Upper lobe of left lung (tissue), 6 donors: ENCODE measurements at regions not wholly inside any gene's neighbourhood (a gene's known extent, or its start where the extent isn't known, plus 50 kb on each side); places are given as distances from the start of the nearest gene placed in this dataset.

Experiments used
- ATAC-seq, 2 donors: fragments of 200-7000 bp; cut with Tn5 transposase; one replicate each; pipeline ENCODE4 v1.9.1; 2022; ENCODE audit warnings: mild to moderate bottlenecking in 2 of 2, moderate library complexity in 2 of 2; ENCODE audit not compliant: low FRiP score in 2 of 2
- DNase-seq, 2 donors: peaks; one replicate each; pipeline ENCODE4 v3.0.0-alpha.2; 2019 to 2020
- H3K27ac ChIP-seq, 4 donors: fragments of 200-600 bp; sonication (generic); one replicate each; pipeline ENCODE4 v1.5.1; 2016 to 2019
- H3K27me3 ChIP-seq, 4 donors: fragments of 200-600 bp; sonication (generic); one replicate each; pipeline ENCODE4 v1.5.1; 2017 to 2019
- H3K36me3 ChIP-seq, 4 donors: fragments of 200-600 bp; sonication (generic); one replicate each; pipeline ENCODE4 v1.5.1; 2016 to 2019
- H3K4me1 ChIP-seq, 4 donors: fragments of 200-600 bp; sonication (generic); one replicate each; pipeline ENCODE4 v1.5.1; 2018 to 2019
- H3K4me3 ChIP-seq, 4 donors: fragments of 200-600 bp; sonication (generic); one replicate each; pipeline ENCODE4 v1.5.1; 2017 to 2019; ENCODE audit warnings: mild to moderate bottlenecking in 2 of 4, moderate library complexity in 1 of 4
- H3K9me3 ChIP-seq, 4 donors: fragments of 200-600 bp; sonication (generic); one replicate each; pipeline ENCODE4 v1.5.1; 2018 to 2019
- CTCF ChIP-seq, 6 experiments: fragments of 450-650 bp in 4 of 6; fragments of 200-600 bp in 2 of 6; sonication (generic) in 2 of 6; IDR thresholded peaks; one replicate each; pipeline ENCODE4 v1.5.1; 2016 to 2019; ENCODE audit warnings: antibody characterized with exemption in 6 of 6
- EP300 ChIP-seq, 4 donors: sonication (generic); formaldehyde crosslinking; IDR thresholded peaks; one replicate each; pipeline ENCODE4 v1.5.1; 2017; ENCODE audit warnings: antibody characterized with exemption in 4 of 4, control low read depth in 2 of 4
- POLR2A ChIP-seq, 4 donors: fragments of 450-650 bp; IDR thresholded peaks; one replicate each; pipeline ENCODE4 v1.5.1; 2016 to 2017; ENCODE audit warnings: antibody characterized with exemption in 4 of 4, mild to moderate bottlenecking in 2 of 4
- POLR2AphosphoS5 ChIP-seq, 2 donors: sonication (generic); formaldehyde crosslinking; IDR thresholded peaks; one replicate each; pipeline ENCODE4 v1.5.1; 2017; ENCODE audit warnings: antibody characterized with exemption in 2 of 2
- WGBS, 2 donors: methylation state at CpG; one replicate each; pipeline ENCODE4 v1.1.5; 2017 to 2018; 5-methylcytosine and 5-hydroxymethylcytosine counted together
- donor health status: DM: no; HTN: no; CAD: no; lungs with moderate emphysema.
- donor health status: DM: no; HTN: yes; CAD: no; lungs with severe emphysema.

- DNase-seq: no peak
- Histone ChIP-seq H3K4me1 (no peaks in the 10 kb centered on the region), H3K4me3 (no peak overlapping the region), H3K27ac (no peak overlapping the region), H3K27me3 (no peaks in the 10 kb centered on the region), H3K9me3 (no peaks in the 10 kb centered on the region), H3K36me3 (no peaks in the 10 kb centered on the region)
- TF ChIP-seq POLR2A (IDR thresholded peaks at IDR 0.05) (no peak), CTCF (IDR thresholded peaks at IDR 0.05) (no peak), EP300 (IDR thresholded peaks at IDR 0.05) (no peak), POLR2AphosphoS5 (IDR thresholded peaks at IDR 0.05) (no peak)
- ATAC-seq: no peak
- 76 to 87% methylated on average over 2 of the region's 2 CpGs for WGBS, 2 donors
Measured at GRCh38 chr1:5111581-5111980, 457.2 kb downstream of the AJAP1 start.

GRCh38 chr1:5110508-5110907, 456.1 kb downstream of the AJAP1 start:
- Histone ChIP-seq H3K27ac (no peak overlapping the region), H3K4me3 (no peak overlapping the region), H3K4me1 (no peaks in the 10 kb centered on the region), H3K9me3 (no peaks in the 10 kb centered on the region), H3K36me3 (no peaks in the 10 kb centered on the region), H3K27me3 (no peaks in the 10 kb centered on the region)
- no peak for DNase-seq
- TF ChIP-seq POLR2A (IDR thresholded peaks at IDR 0.05) (no peak), EP300 (IDR thresholded peaks at IDR 0.05) (no peak), CTCF (IDR thresholded peaks at IDR 0.05) (no peak)
- 75 to 80% methylated on average over 8 of the region's 8 CpGs for WGBS, 2 donors
- no peak for ATAC-seq

- Histone ChIP-seq H3K4me3 (no peak overlapping the region), H3K36me3 (no peaks in the 10 kb centered on the region), H3K27me3 (no peaks in the 10 kb centered on the region), H3K9me3 (no peaks in the 10 kb centered on the region), H3K27ac (no peak overlapping the region), H3K4me1 (no peaks in the 10 kb centered on the region)
- TF ChIP-seq POLR2A (IDR thresholded peaks at IDR 0.05) (no peak), POLR2AphosphoS5 (IDR thresholded peaks at IDR 0.05) (no peak), CTCF (IDR thresholded peaks at IDR 0.05) (no peak), EP300 (IDR thresholded peaks at IDR 0.05) (no peak)
- ATAC-seq: no peak
- no peak for DNase-seq
- WGBS, 2 donors: 79 to 82% methylated on average over 11 of the region's 11 CpGs
Measured at GRCh38 chr1:5109633-5110032, 455.2 kb downstream of the AJAP1 start.

GRCh38 chr1:5108740-5109139, 454.3 kb downstream of the AJAP1 start:
- H3K4me1 ChIP-seq: no peaks in the 10 kb centered on the region
- ATAC-seq: no peak
- DNase-seq: no peak
- 63 to 64% methylated on average over 5 of the region's 5 CpGs for WGBS, 2 donors
- no peak overlapping the region for H3K4me3 ChIP-seq
- no peak overlapping the region for H3K27ac ChIP-seq
- H3K27me3 ChIP-seq: no peaks in the 10 kb centered on the region
- TF ChIP-seq POLR2A (IDR thresholded peaks at IDR 0.05) (no peak), POLR2AphosphoS5 (IDR thresholded peaks at IDR 0.05) (no peak), EP300 (IDR thresholded peaks at IDR 0.05) (no peak), CTCF (IDR thresholded peaks at IDR 0.05) (no peak)
- H3K9me3 ChIP-seq: no peaks in the 10 kb centered on the region
- H3K36me3 ChIP-seq: no peaks in the 10 kb centered on the region

GRCh38 chr1:5105744-5106143, 451.3 kb downstream of the AJAP1 start:
- Histone ChIP-seq H3K27me3 (no peaks in the 10 kb centered on the region), H3K36me3 (no peaks in the 10 kb centered on the region), H3K9me3 (no peaks in the 10 kb centered on the region), H3K4me3 (no peak overlapping the region), H3K27ac (no peak overlapping the region), H3K4me1 (no peaks in the 10 kb centered on the region)
- TF ChIP-seq POLR2A (IDR thresholded peaks at IDR 0.05) (no peak), EP300 (IDR thresholded peaks at IDR 0.05) (no peak), POLR2AphosphoS5 (IDR thresholded peaks at IDR 0.05) (no peak), CTCF (IDR thresholded peaks at IDR 0.05) (no peak)
- WGBS, 2 donors: 54 to 71% methylated on average over 2 of the region's 2 CpGs
- no peak for ATAC-seq
- DNase-seq: no peak
